Nephron progenitor cell (in vitro differentiated cells): ENCODE measurements at regions not wholly inside any gene's neighbourhood (a gene's known extent, or its start where the extent isn't known, plus 50 kb on each side); places are given as distances from the start of the nearest gene placed in this dataset.
A peak's percentile ranks its signal among the peaks of the same experiment; 100 is the strongest.

ENCODE experiments used
- DNase-seq: peaks from one replicate; pipeline ENCODE4 v3.0.0; 2021
- H3K27ac Mint-ChIP-seq: 2 replicates; pipeline ENCODE4 v1.8.0; 2021; ENCODE audit warnings: mild to moderate bottlenecking, moderate library complexity, mixed read lengths
- H3K27me3 Mint-ChIP-seq: 2 replicates; pipeline ENCODE4 v1.8.0; 2021; ENCODE audit warnings: mild to moderate bottlenecking, low read depth, mixed read lengths; ENCODE audit not compliant: poor library complexity
- H3K36me3 Mint-ChIP-seq: 2 replicates; pipeline ENCODE4 v1.8.0; 2021; ENCODE audit warnings: low read depth, mixed read lengths
- H3K4me1 Mint-ChIP-seq: 2 replicates; pipeline ENCODE4 v1.8.0; 2021; ENCODE audit warnings: mixed read lengths
- H3K4me3 Mint-ChIP-seq: 2 replicates; pipeline ENCODE4 v1.8.0; 2021; ENCODE audit warnings: mild to moderate bottlenecking, moderate library complexity, mixed read lengths
- H3K9me3 Mint-ChIP-seq: 2 replicates; pipeline ENCODE4 v1.8.0; 2021; ENCODE audit warnings: mild to moderate bottlenecking, moderate library complexity, mixed read lengths
- CTCF ChIP-seq: fragments of 200-600 bp; sonication (generic); IDR thresholded peaks from 2 replicates; pipeline ENCODE4 v1.5.0; 2021; ENCODE audit warnings: antibody characterized with exemption

DNA sequence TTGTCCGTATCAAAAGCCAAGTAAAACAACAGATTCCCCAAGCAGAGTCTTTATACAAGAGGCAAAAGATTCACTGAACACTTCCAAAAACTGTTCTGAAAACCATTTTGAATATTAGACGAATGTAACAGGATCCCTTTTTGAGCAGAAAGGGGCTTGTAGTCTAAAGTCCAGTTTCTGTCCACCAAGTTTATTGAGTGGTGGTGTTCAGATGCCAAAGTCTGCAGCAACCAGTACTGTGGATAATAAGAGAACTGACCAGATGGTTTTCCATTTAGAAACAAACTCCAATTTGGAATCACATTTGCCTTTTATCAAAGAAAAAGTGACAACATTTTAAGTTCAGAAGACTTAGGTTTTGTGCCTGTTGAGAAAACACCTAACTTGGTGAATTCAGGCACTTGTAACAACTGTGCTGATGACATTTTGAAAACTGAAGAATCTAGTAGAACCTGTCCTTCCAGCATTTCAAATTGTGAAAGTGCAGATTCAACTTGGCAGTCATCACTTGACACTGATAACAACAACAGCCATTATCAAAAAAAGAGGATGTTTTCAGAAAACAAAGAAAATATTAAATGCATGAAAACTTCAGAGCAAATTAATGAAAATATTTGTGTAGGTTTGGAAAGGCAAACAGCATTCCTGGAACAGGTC is 217.1 kb downstream of the CSNK2A3 start:
- Mint-ChIP-seq H3K4me1 (peaks cover 10% of the 10 kb centered on the region), H3K9me3 (no peaks in the 10 kb centered on the region), H3K27ac (no peak overlapping the region), H3K4me3 (no peak overlapping the region), H3K36me3 (no peaks in the 10 kb centered on the region), H3K27me3 (peaks cover 4% of the 10 kb centered on the region)
- no peak for TF ChIP-seq CTCF
- DNase-seq: no peak

DNA sequence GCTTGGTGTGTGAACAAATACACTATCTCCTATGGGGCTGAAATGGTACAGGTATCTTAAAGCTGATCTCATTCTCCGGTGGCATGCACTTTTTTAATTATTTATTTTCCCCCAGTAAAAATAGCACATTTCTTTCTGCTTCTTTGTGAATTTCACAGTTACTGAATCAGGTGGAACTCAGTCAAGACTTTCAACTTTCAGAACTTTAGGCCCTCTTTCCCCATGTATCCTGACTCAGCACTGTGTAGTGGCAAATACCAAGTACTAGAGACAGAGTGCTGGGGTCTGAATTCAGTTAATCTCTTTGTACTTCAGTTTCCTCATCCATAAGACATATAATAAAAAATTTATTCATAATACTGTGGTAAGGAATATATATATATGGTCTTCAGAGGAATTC is 223.9 kb downstream of the CSNK2A3 start:
- no peak for DNase-seq
- Mint-ChIP-seq H3K27me3 (peaks cover 4% of the 10 kb centered on the region), H3K27ac (no peak overlapping the region), H3K4me1 (peaks cover 12% of the 10 kb centered on the region), H3K9me3 (peaks cover 48% of the 10 kb centered on the region), H3K36me3 (peaks cover 25% of the 10 kb centered on the region), H3K4me3 (no peak overlapping the region)
- no peak for TF ChIP-seq CTCF

DNA sequence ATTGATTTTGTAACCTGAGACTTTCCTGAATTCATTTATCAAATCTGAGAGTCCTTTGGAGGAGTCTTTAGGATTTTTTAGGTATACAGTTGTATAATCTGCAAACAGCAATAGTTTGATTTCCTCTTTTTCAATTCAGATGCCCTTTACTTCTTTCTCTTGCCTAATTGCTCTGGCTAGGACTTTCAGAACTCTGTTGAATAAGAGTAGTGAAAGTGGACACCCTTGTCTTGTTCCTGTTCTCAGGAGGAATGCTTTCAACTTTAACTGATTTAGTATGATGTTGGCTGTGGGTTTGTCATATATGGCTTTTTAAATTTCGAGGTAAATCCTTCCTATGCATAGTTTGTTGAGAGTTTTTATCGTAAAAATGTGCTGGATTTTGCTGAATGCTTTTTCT is 227.4 kb downstream of the CSNK2A3 start:
- Mint-ChIP-seq H3K4me3 (no peak overlapping the region), H3K27ac (no peak overlapping the region), H3K4me1 (peaks cover 30% of the 10 kb centered on the region), H3K27me3 (peaks cover 4% of the 10 kb centered on the region), H3K36me3 (peaks cover 25% of the 10 kb centered on the region), H3K9me3 (peaks cover 46% of the 10 kb centered on the region)
- no peak for TF ChIP-seq CTCF
- no peak for DNase-seq

DNA sequence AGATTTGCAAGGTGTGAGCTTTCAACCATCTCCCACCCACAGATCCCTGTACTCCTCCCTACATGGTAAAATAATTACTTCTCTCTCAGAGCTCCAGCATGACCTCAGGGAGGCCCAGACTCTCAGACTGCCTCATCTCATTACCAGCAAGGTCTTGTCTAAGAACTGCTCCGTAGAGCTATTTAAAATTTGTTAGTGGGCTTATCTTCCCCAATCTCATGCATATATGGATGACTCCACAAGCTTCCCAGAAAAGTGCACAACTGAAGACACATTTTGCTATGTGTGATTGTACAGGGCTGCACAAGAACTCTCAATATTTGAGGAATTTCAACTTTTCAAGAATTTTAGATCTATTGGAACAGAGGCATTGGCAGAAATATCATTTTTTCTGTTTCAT is 230.3 kb downstream of the CSNK2A3 start:
- Mint-ChIP-seq H3K36me3 (peaks cover 6% of the 10 kb centered on the region), H3K4me3 (no peak overlapping the region), H3K27me3 (no peaks in the 10 kb centered on the region), H3K4me1 (peaks cover 30% of the 10 kb centered on the region), H3K27ac (peak overlapping the region; percentile 16), H3K9me3 (peaks cover 19% of the 10 kb centered on the region)
- no peak for DNase-seq
- no peak for TF ChIP-seq CTCF

- no peak for TF ChIP-seq CTCF
- Mint-ChIP-seq H3K4me1 (peaks cover 18% of the 10 kb centered on the region), H3K4me3 (no peak overlapping the region), H3K9me3 (peaks cover 5% of the 10 kb centered on the region), H3K27me3 (no peaks in the 10 kb centered on the region), H3K27ac (no peak overlapping the region), H3K36me3 (peaks cover 5% of the 10 kb centered on the region)
- no peak for DNase-seq
These were observed 233.1 kb downstream of the CSNK2A3 start for GRCh38 chr11:11119917-11120316.

DNA sequence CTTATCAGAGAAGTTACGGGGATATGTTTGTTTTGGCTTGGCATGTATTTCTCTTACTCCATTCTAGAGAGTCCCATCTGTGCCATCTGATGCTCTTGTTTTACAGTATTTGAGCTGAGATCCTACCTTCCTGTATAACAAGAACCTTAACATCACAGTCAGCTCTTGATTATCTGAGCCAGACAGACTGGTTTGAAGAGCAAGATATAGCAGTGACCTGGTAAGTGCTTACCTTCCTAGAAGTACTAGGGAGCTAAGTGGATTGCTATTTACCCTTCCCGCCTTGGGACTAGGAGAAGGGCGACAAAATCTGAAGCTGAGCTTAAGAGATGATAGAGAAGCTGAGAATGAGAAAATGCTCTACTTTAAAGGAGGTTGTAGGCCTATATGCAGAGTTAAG is 235.3 kb downstream of the CSNK2A3 start:
- no peaks in the 10 kb centered on the region for H3K27me3 Mint-ChIP-seq
- DNase-seq: no peak
- H3K27ac Mint-ChIP-seq: no peak overlapping the region
- H3K36me3 Mint-ChIP-seq: peaks cover 5% of the 10 kb centered on the region
- TF ChIP-seq CTCF: no peak
- peaks cover 18% of the 10 kb centered on the region for H3K9me3 Mint-ChIP-seq
- H3K4me3 Mint-ChIP-seq: no peak overlapping the region
- peaks cover 16% of the 10 kb centered on the region for H3K4me1 Mint-ChIP-seq
